ENCODE measurements at regions not wholly inside any gene's neighbourhood (a gene's known extent, or its start where the extent isn't known, plus 50 kb on each side); places are given as distances from the start of the nearest gene placed in this dataset.

DNA sequence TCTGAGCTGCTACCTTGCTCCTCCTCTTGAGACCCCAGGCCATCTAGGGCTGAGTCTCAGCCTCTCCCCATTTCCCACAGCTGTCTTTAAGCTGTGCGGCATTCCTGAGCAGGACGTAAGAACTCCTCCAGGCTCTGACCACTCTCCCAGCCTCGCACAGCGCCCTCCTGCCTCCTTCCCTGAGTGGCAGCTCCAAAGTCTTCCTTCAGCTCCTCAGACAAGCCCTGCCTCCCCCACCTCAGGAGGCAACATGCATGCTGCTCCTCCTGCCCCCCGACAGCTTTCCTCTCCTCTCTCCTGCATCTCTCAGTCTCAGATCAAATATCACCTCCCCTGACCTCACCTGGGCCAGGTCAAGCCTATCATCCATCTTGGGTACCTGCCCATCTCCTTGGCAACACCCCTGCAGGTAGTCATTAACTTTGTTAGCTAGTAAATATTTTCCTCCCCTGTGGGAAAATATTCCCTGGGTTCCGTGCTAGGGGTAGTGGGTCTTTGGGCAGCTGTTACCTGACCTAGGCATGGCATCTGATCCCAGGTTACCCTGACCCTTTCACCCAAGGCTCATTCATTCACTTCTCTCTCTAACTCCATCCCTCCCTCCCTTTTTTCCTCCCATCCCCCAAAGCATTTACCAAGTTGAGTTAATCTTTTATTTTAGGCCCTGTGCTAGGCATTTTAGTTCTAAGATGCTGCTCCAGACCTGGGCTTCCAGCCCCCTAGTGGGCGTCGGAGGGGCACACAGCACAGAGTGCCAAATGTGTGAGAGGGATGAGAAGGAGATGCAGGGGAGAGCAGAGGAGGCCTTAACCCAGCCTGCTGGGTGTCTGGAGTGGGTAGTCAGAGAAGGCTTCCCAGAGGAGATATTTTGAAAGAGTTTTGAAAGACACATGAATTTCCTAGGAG lies 419.9 kb downstream of the PTPRU start:
- H3K27me3 ChIP-seq: no peaks in the 10 kb centered on the region
- no peak overlapping the region for H3K4me3 ChIP-seq
- peaks cover 0 to 8% (median 0%) of the 10 kb centered on the region in 3 donors for H3K9me3 ChIP-seq
- in situ Hi-C loops (cut with MboI; ENCODE audit: low sequenced_read_pairs in 4 of 4) (no loop called here), intact Hi-C loops (cut with DNase I; ENCODE audit: low total_unique reads) (no loop called here)
- H3K36me3 ChIP-seq: no peaks in the 10 kb centered on the region
- no peak for ATAC-seq
- TF ChIP-seq POLR2A (IDR thresholded peaks at IDR 0.05): no peak
- TF ChIP-seq, protein P1, sequence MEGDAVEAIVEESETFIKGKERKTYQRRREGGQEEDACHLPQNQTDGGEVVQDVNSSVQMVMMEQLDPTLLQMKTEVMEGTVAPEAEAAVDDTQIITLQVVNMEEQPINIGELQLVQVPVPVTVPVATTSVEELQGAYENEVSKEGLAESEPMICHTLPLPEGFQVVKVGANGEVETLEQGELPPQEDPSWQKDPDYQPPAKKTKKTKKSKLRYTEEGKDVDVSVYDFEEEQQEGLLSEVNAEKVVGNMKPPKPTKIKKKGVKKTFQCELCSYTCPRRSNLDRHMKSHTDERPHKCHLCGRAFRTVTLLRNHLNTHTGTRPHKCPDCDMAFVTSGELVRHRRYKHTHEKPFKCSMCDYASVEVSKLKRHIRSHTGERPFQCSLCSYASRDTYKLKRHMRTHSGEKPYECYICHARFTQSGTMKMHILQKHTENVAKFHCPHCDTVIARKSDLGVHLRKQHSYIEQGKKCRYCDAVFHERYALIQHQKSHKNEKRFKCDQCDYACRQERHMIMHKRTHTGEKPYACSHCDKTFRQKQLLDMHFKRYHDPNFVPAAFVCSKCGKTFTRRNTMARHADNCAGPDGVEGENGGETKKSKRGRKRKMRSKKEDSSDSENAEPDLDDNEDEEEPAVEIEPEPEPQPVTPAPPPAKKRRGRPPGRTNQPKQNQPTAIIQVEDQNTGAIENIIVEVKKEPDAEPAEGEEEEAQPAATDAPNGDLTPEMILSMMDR (IDR thresholded peaks at IDR 0.05 in 4 of 5, conservative IDR thresholded peaks at IDR 0.05 in 1 of 5): no peak
- no peak overlapping the region for H3K27ac ChIP-seq
- no peaks in the 10 kb centered on the region for H3K4me1 ChIP-seq
- DNase-seq: no peak

DNA sequence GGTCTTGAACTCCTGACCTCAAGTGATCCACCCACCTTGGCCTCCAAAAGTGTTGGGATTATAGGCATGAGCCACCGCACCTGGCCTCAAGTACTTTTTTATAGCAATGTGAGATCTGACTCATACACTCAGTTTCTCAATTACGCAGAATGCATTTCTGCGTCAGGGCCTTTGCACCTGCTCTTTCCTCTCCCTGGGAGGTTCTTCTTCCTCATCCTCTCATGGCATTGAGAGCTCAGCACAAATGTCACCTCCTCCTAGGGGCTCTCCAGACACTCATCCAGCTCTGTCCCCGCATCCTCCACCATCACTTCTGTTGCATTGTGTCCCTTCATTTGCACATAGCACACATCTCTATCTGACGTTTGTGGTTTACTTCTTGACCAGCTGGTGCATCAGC lies 418.8 kb downstream of the PTPRU start:
- no peaks in the 10 kb centered on the region for H3K4me1 ChIP-seq
- TF ChIP-seq POLR2A (IDR thresholded peaks at IDR 0.05): no peak
- TF ChIP-seq, protein P1 (IDR thresholded peaks at IDR 0.05 in 4 of 5, conservative IDR thresholded peaks at IDR 0.05 in 1 of 5): no peak
- in situ Hi-C loops (cut with MboI; ENCODE audit: low sequenced_read_pairs in 4 of 4) (no loop called here), intact Hi-C loops (cut with DNase I; ENCODE audit: low total_unique reads) (no loop called here)
- no peak overlapping the region for H3K27ac ChIP-seq
- ATAC-seq (no peak), DNase-seq (no peak)
- no peaks in the 10 kb centered on the region for H3K27me3 ChIP-seq
- H3K9me3 ChIP-seq: peaks cover 0 to 8% (median 0%) of the 10 kb centered on the region in 3 donors
- no peak overlapping the region for H3K4me3 ChIP-seq
- H3K36me3 ChIP-seq: no peaks in the 10 kb centered on the region

DNA sequence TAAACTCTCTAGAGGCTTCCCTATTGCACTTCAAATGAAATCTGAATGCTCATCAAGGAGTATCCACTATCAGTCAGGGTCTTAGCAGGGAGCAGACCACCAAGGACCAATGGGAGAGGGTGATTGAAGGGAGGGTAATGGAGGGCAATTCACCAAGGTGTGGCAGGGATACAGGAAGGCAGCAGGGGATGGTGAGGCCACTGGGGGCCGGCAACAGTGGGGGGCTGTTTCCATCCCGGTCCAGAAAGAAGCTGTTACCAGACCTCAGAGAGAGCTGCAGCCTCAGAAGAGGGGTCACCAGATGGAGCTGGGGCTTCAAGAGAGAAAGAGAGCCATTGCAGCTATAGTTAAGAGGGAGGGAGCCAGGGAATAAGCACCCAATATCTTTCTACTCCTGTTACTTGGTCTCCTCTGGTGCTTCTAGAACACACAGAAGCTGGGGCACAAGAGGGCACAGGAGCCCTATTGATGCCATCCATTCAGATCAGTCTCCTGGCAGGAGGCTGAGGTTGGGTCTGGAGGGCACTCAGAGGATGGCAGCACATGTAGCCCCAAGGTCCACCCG lies 417.6 kb downstream of the PTPRU start:
- DNase-seq (no peak), ATAC-seq (no peak)
- intact Hi-C loops (cut with DNase I; ENCODE audit: low total_unique reads) (no loop called here), in situ Hi-C loops (cut with MboI; ENCODE audit: low sequenced_read_pairs in 4 of 4) (no loop called here)
- no peak for TF ChIP-seq POLR2A (IDR thresholded peaks at IDR 0.05)
- TF ChIP-seq, protein P1 (IDR thresholded peaks at IDR 0.05 in 4 of 5, conservative IDR thresholded peaks at IDR 0.05 in 1 of 5): no peak
- H3K36me3 ChIP-seq: no peaks in the 10 kb centered on the region
- H3K27me3 ChIP-seq: no peaks in the 10 kb centered on the region
- H3K9me3 ChIP-seq: no peaks in the 10 kb centered on the region
- H3K4me3 ChIP-seq: no peak overlapping the region
- no peaks in the 10 kb centered on the region for H3K4me1 ChIP-seq
- H3K27ac ChIP-seq: no peak overlapping the region

DNA sequence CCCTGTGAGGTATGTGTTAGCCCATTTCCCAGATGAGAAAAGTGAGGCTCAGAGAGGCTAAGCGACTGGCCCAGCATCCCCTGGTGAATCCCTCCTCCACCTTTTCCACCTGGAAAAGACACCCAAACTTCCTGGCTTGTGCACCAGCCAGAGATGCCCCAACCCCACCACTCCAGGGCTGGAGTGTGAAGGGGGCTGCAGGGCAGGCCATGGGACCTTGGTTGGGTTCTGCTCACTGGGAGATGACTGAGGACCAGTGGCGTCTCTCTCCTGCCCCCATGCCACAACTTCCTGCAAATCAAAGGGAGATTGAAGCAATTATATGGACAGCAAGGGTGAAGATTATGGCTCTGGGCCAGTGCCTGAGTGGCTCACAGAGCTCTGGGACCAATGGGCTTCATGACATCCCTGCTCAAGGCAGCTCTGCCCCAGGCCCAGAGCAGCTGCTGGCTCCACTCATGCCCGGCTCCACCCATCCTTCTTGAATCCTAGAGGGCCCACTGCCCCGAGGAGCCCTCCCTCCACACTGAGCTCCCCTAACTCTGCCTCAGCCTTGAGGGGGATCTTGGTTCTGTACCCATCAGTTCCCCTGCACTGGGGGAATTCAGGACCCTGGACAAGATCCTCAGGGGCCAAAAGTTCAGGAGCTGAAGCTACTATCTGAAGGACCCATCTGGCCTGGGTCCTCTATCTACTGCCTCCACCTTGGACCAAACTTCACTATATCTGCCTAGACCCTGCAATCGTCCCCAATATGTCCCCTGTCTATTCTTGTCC lies 416.9 kb downstream of the PTPRU start:
- no peak overlapping the region for H3K27ac ChIP-seq
- H3K36me3 ChIP-seq: no peaks in the 10 kb centered on the region
- intact Hi-C loops (cut with DNase I; ENCODE audit: low total_unique reads): no loop called here
- TF ChIP-seq, protein P1 (IDR thresholded peaks at IDR 0.05 in 4 of 5, conservative IDR thresholded peaks at IDR 0.05 in 1 of 5): no peak
- no peak for TF ChIP-seq POLR2A (IDR thresholded peaks at IDR 0.05)
- in situ Hi-C loops (cut with MboI; ENCODE audit: low sequenced_read_pairs in 4 of 4): no loop called here
- no peak overlapping the region for H3K4me3 ChIP-seq
- no peaks in the 10 kb centered on the region for H3K4me1 ChIP-seq
- ATAC-seq (no peak), DNase-seq (no peak)
- no peaks in the 10 kb centered on the region for H3K27me3 ChIP-seq
- no peaks in the 10 kb centered on the region for H3K9me3 ChIP-seq

All from gastrocnemius medialis (tissue), 4 donors.